Stimulated activated CD8-positive, alpha-beta memory T cell treated with anti-CD3 and anti-CD28 coated beads, Interleukin-7, amount 100 ng/mL, for 48 hours (primary cell): ENCODE measurements at regions not wholly inside any gene's neighbourhood (a gene's known extent, or its start where the extent isn't known, plus 50 kb on each side); places are given as distances from the start of the nearest gene placed in this dataset.

Experiments used
- DNase-seq, 2 donors: peaks; one replicate each; pipeline ENCODE4 v3.0.0-alpha.2; 2020; ENCODE audit warnings: low read depth in 1 of 2; ENCODE audit errors: extremely low read depth in 1 of 2

DNA sequence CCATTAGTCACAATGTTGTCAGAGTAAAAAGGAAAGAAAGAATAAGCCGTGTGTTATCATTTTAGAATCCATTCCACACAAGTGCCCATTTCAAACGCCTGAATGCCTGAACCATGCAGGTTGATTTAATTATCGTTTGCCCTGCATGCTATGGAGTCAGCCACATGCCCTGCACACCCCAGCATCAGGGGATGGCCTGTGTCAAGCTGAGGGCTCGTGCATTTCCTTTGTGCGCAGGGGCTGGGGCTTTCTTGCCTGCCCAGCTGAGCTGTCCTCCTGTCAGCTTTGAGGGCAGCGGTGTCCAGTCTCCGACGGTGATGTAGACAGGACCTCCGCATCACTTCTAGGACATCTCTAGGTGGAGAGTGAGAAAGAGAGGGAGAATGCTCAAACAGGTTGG, 200.4 kb downstream of the TSN start:
- no peak for DNase-seq

DNA sequence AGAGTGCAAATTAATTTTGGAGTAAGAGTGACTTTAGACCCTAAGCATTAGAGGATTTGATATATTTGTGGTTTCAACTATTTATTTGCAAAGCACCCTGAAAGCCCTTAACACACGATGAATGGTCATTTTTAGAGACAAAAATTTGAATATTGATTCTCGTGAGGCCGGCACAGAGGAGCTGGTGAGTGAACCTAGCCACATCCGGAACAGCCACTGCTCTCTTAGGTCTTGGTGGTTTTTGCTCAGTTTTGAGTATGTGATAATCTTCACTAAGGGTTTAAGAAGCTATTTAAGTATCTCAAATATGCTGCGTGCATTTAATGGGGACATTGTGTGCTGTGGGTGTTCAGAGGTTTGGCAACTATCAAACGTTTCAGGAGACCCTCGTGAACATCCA, 204.8 kb downstream of the TSN start:
- no peak for DNase-seq

DNA sequence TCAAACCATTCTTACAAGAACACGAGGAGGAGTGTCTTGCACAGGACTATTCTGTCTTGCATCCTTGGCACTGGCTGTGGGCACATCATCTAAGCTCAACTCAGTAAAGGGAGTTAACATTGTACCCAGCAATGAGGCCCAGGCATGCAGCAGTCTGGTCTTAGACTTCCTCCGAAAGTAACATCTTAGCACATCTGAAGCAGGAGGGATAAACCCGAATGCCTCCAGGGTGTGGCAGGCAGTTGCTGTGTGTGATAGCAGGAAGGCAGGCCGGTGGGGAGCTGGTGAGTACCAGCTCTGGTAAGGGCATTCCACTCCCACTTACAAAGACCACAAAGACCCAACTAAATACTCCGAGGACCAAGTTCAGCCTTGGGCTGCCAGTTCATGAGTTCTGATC, 206.3 kb downstream of the TSN start:
- no peak for DNase-seq

DNA sequence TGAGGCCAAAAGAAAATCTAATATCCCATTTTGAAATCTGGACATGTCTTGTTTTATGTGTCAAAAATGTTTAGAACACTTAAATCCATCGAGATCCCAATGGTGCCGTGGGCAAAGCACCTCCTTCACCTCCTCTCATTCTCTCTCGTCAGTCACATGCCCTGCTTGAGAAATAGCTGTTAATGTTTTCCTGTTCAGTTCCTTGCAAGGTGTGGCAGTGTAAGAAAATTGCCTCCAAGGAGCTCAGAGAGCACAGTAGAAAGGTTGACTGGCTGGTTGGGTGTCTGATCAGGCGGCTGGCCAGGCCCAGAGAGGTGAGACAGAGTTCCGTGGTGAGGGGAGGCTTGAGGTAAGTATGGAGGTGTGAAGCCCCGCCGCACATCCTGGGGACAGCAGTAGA, 210.2 kb downstream of the TSN start:
- DNase-seq, result no peak

DNA sequence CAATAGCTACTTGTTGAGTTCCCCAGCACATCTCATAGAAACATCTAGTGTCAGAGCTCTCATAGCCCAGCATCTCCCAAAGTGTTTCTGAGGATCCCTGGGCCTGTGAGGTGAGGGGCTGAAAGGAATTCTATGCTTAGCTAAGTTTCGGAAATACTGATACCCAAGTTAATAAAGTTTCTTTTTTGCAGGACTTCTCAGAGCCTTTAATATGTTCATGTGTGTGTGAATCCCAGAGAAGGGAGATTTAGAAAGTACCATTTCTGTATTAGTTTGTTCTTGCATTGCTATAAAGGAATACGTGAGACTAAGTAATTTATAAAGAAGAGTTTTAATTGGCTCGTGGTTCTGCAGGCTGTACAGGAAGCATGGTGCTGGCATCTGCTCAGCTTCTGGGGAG, 211.2 kb downstream of the TSN start:
- no peak for DNase-seq

DNA sequence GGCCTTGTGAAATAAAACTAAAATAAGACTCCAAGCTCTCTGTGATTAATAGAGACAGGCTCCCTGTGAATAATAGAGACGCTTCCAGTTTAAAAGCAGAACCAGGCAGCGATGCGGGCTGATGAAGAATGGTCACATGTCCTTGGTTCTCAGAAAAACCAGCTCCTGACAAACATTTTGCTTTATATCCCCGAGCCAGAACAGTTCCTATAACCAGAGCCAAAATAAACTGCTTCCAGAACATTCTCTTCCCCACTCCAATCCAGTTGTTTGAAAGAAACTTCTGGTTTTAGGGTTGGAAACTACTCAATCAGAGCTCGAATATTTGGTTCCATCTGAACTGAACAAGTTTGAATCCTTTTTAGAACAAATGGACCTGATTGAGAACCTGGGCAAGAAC, 213.7 kb downstream of the TSN start:
- no peak for DNase-seq

DNA sequence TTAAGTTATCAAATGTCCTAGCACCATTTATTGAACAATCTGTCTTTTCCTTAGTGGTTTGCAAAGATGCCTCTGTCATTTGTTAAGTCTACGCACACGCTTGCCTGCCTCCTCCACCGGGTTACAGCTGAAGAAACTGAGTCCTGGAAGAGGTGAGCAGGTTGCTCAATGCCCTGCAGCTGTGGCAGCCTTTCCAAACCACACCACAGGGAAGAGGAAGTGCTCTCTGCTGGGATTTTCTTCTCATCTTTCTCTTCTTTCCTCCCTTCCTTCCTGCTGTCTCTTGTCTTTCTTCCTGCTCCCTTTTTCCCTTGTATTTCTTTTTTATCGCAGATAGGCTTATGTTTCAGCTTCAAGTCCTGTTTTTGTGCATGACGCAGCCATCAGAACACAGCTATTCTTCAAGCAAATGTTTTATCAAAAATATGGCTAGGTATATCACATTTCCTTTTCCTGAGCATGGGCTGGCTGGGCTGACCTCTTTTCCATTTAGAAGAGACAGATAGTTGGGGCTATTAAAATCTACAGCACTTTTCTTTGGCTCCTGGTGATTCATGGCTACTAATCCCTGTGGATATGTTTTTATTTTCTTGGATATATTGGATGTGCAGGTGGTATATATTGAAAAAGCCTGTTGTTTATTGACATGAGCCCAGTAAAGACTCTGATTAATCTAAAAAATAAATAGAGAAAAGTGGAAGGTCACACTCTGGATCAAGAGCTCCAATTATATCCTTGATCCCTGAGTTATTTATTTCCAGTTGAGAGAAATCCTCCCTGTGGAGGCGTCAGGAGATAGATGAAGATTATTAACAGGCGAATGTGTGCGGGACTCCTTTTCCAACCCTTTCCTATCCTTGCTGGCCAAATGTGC, 214.6 kb downstream of the TSN start:
- DNase-seq, result no peak

DNA sequence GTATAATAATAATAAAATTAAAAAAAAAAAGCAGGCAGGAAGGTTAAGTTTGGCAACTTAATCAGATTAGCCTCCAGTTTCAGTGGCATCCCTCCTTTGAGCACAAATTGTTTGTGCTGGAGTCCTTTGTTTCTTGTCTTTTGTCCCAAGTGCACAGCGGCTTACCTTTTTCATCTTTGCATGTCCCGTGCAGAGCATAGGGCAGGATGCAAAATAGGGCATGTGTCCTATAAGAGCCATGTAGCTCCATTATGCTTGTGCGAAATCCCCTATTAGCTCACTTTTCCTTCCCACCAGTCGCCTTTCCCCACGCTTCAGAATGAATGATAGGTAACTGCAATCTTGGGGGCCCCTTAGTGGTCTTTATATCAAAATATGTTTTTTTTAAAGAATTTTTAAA, 216.8 kb downstream of the TSN start:
- no peak for DNase-seq

DNA sequence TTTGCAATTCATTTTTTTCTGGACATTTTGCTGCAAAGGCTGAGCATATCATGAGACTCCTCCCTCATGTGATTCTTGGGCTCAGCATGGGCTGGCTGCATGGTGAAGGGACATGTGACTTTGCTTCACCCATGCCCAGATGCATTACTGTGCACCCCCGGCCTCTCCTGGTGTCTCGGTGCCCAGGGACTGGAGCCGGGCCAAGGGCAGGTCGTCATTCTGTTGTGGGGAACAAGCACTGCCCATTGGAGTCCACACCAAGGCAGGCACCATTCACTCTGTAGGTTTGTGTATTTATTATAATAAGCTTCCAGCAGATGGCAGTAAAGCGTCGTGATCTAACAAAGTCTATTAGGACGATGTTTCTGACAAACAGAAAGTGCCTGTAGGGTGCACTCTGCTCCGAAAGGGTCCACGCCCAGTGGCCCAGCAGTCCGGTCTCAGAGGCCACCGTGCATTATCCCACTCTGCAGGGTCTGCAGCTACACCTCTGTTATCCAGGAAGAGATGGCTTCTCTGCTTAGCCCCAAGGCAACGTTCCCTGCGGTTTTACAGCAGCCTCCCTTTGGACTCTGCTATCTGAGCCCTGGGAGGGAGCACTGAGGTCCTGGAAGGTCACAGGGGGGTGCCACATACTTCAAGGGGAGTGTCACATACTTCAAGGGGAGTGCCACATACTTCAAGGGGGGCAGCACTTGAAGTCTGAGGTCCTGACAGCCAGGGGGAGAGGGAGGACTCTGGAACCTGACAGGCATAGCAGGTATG, 219.6 kb downstream of the TSN start:
- DNase-seq, result peak in 1 of 2 donors; percentile 6

DNA sequence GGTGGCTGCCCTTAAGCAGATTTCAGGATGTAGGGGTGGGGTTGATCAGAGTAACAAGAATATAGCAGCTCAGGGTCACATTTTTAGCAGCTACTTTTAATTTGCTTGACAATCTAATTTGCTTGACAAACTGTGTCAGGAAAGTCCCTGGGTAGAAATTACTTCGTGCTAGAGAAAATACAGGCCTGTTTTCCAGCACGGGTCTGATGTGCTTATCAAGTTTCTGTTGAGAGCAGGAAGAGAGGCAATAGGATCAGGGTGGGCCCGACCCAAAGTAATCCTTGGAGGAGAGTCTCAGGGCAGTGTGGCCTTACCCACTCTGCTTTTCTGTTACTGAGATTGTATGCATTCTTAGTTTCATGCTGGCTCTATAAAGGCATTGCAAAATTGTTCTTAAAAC, 221.5 kb downstream of the TSN start:
- DNase-seq, result no peak

DNA sequence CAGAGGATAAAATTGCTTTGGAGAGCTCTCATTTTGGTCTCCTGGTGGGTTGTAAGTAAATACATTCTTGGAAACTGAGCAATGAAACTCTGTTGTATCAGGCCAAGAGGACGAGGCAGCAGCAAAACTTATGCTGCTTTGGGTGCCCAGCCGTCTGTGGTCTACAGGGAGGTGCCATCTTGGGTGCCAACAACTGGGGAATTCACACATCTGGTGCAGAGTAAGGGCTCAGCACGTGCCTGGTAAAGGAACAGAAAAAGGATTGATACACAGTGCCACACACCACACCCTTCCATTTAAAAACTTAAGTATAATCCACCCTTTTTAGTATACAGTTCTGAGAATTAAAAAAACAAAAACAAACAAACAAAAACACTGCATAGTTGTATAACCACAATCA, 221.9 kb downstream of the TSN start:
- DNase-seq, result no peak

DNA sequence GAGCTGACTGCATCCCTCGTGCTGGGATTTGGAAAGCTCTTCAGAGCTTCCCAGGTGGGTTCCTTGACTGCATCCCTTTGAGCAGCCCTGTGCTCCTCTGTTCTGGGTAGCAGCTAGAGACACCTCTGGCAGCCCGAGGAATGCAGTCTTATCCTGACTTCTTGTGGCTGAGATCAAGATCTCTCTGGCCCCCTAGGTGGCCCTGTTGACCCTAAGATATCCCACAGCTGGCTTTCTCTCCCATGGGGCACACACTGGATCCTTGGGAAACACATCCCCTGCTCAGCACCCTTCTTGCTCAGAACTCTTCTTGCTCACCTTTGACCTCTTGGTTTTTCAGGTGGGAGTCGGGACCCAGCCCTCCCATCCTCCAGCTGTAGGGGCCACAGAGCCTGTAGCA, 237.2 kb downstream of the TSN start:
- no peak for DNase-seq

DNA sequence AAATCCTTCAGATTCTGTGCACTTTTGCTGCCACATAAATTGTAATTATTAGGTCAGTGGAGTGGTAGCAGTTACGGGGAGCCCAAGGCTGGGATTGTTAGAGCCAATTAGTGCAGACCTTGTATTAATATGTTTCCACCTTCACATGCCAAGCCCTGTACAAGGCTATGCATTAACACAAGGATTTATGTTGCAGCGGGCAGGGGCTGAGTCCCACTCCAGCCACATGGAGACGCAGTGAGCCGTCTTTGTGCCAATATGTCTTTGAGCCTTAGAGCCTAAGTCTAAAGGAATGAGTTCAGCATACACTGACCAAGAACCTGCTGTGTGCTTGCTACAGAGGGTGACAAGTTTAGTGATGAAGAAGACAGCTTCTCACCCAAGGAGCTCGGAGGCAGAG, 238.2 kb downstream of the TSN start:
- DNase-seq, result no peak

DNA sequence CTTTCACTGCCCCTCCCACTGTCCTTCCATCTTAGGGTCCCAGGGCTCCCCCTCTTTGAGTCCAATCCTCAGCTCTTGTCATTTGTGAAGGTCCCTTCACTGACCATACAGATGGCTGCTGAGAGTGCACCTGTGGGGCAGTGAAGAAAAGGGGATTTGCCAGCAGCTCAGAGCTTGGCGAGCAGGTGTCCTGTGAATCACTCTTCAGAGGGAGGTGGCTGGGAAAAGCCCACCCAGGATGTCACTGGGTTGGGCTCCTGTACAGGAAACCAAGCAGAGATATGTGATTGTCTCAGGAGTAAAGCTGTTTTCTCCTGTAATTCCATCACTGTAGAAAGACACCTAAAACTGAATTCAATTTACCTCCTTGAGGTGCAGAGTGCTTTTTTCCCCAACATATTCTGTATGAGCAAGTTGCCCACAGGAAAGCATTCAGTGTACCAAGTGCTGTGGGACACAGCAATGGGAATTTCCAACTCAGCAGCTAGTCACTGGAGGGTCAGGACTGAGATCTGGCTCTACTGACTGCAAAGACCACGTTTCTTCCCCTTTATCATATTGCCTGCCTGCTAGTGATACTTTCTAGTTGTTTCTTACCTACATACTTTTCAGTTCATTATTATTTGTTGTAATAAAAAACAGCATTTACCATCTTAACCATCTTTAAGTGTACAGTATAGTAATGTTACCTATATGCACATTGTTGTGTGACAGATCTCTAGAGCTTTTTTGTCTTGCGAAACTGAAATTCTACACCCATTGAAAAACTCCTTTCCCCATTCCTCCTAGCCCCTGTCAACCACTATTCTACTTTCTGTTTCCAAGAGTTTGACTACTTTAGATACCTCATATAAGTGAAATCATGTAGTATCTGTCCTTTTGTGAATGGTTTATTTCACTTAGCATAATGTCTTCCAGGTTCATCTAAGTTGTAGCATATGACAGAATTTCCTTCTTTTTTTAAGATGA, 239.1 kb downstream of the TSN start:
- DNase-seq, result no peak

DNA sequence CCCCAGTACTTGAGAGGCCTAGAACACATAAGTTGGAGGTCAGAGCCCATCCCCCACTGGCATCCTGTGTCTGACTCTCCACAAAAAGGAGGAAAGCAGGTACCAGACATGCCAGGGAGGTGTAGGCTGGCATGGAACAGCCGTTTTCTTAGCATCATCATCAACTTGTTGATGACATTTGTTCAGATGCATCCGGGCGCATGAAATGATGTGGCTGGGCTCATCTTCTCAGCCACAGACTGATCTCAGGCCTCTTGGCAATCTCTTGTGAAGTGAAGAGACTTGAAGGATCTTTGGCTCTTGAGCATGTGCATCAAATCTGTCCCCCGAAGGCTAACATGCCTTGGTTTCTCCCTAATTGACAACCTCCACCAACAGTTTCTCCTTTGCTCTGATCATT, 243.3 kb downstream of the TSN start:
- DNase-seq, result no peak

DNA sequence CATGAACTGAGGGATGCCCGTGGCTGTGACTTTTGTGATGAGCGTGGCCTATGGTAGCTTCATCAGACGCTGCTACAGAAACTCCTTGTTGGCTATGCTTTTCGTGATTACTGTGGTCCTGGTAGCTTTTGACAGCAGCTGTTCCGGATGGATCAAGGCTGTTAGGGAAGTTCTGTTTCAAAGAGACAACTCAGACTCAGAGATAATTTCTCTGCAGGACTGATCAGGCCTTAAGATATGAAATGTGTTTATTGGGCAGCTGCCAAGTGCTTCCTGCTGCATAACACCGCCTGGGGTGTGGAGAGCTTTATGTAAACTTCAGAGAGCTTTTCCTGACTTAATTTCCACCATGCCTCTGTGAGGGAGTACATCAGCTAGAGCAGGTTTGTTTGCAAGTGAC, 243.8 kb downstream of the TSN start:
- no peak for DNase-seq

DNA sequence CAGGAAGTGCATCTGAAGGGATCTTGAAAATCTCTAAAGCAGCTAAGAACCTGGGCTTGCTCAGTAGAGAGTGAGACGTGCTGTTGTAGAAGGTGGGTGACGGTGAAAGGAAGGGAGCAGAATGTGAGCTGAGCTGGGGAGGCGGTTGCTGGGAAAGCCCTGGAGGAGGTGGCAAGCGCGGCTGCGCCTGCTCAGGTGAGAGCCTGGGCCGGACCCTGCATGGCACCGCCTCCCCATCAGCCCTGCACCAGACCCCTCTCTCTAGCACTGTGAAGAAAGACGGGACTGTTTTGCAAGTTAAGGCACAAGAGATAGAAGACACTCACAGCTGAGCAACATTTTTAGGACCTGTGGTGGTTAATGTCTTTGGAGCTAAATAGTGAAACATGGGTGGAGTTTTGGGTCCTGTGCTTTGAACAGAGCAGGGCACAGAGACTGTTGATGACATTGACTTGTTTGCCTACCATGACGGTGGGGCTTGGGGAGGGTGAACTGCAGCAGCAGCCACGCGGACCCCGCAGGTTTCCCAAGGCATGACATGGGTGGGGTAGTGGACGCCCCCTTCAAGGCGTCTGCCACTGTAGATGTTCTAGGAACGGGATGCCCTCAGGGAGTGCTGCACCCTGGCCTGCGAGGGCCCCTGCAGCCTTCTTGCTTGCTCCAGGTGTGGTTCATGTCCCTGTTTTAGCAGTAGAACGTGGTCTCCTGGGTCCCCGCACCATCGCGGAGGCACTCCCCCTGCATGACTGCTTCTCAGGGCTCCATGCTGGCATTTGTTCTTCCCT, 245.3 kb downstream of the TSN start:
- no peak for DNase-seq

DNA sequence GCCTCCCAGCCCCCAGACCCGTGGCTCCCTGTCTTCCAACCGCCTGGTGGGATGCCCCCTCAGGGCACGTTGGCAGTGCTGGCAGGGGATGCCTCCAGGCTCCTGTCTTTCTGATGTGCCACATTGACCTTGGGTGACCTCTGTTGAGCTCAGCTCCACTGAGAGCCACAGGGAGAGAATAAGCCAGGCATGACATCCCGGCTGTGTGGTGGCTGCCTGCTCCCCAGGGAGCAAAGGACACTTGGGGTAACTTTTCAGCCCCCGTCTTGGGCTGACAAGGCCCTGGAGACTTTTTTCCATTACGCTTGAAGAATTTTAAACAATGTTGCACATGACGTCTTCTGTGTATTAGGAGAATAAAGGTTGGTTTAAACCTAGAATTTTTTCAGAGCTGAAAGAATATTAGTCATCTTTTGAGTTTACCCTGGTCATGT, 246.0 kb downstream of the TSN start:
- DNase-seq, result no peak

DNA sequence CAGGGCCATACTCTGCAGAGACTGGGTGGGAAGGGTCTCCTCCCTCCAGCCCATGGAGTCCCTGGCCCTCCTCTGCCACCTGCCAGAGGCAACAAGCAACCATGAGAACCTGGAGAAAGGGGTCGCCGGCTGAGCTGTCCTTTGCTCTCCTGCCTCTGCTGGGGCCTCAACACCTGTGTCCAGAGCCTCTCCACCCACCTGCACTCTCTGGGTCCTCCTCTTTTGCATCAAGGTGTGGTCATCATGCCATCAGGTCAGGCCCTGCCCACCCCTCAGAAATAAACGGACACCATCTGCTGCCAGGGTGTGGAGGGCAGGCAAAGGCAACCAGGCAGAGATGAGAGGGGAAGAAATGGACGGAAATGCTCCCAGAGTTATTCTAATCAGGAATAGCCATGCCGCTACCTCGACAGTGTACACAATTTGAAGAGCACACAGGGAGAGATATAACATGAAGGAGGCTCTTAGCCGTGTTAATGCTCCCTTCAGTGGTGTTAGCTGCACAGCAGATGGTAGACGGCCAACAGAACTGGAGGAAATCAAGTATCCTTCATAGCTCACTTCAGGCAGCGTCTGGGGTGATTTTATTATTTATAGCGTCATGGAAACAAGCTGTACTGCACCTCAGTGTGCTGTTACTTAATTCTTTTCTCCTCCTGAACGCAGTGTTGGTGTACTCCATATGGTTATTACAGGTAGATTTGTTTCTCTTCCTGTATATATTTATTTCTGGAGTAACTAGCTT, 247.9 kb downstream of the TSN start:
- no peak for DNase-seq

DNA sequence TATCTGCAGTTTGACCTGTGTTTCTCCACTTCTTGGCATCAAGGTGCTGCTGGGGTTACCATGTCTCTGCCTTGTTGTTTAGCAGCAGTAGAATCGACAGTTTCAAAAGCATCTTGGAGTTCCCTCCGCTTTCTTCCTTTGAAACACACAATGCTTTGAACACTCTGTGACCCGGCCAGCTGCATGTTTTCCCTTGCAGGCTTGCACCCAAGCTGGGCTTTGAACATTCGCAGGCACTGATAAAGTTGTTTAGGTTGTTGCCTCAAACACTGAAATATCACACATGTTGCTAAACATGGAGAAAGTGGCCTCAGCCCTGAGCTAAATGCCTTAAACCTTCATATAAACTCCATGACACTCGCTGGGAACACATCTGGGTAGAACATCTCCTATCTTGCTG, 251.7 kb downstream of the TSN start:
- no peak for DNase-seq
